Keratinocyte (primary cell): ENCODE measurements at regions not wholly inside any gene's neighbourhood (a gene's known extent, or its start where the extent isn't known, plus 50 kb on each side); places are given as distances from the start of the nearest gene placed in this dataset.

Source experiments
- EZH2 ChIP-seq: IDR thresholded peaks from one replicate; pipeline ENCODE4 v1.6.1; 2012; ENCODE audit warnings: inconsistent platforms, mild to moderate bottlenecking, low read length, moderate library complexity
- TF ChIP-seq, protein P1 (sequence below), 3 experiments: IDR thresholded peaks in 1 of 3; conservative IDR thresholded peaks in 1 of 3; optimal IDR thresholded peaks in 1 of 3; 2 replicates in 2 of 3; 3 replicates in 1 of 3; pipeline versions ENCODE3 to v1.5.1; 2011; ENCODE audit warnings: low read length in 3 of 3, mild to moderate bottlenecking in 3 of 3, moderate library complexity in 2 of 3, control low read depth in 1 of 3, inconsistent platforms in 1 of 3; ENCODE audit not compliant: insufficient read depth in 2 of 3; ENCODE audit errors: extremely low read depth in 1 of 3

DNA sequence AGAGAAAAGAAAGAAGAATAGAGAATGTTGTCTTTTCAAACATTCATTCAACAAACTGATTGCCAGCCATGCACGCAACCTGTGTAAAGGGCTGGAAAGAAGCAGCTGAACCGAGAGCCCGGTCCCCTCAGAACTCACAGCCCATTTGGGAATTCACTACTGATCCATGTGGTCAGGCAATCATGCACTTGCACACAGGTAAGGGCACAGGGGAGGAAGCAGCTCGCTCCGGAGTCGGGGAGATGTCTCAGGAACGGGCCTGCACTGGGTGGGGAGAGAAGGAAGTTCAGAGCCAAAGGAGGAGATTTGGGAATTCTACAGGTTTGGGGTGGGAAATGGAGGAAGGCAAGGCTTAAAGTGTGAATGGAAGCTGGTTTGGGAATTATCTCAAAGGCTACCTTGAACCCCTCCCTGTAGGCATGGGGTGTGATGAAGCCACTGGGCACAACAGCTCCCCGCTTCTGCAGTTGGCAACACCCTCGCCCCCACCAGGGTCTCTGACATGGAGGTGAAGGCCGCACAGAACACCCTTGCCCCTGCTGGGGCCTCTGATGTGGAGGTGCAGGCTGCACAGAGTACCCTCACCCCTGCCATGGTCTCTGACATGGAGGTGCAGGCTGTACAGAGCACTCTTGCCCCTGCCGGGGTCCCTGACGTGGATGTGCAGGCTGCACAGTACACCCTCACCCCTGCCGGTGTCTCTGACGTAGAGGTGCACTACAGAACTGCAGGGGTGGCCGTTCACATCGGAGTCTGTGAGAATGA, 194.4 kb upstream of the RNF32 start:
- TF ChIP-seq, protein P1, sequence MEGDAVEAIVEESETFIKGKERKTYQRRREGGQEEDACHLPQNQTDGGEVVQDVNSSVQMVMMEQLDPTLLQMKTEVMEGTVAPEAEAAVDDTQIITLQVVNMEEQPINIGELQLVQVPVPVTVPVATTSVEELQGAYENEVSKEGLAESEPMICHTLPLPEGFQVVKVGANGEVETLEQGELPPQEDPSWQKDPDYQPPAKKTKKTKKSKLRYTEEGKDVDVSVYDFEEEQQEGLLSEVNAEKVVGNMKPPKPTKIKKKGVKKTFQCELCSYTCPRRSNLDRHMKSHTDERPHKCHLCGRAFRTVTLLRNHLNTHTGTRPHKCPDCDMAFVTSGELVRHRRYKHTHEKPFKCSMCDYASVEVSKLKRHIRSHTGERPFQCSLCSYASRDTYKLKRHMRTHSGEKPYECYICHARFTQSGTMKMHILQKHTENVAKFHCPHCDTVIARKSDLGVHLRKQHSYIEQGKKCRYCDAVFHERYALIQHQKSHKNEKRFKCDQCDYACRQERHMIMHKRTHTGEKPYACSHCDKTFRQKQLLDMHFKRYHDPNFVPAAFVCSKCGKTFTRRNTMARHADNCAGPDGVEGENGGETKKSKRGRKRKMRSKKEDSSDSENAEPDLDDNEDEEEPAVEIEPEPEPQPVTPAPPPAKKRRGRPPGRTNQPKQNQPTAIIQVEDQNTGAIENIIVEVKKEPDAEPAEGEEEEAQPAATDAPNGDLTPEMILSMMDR (optimal IDR thresholded peaks at IDR 0.05 in 1 of 3, IDR thresholded peaks at IDR 0.05 in 1 of 3, conservative IDR thresholded peaks at IDR 0.05 in 1 of 3; ENCODE audit: extremely low read depth in 1 of 3, insufficient read depth in 2 of 3, low read length in 3 of 3), result no peak
- no peak for TF ChIP-seq EZH2
